SK-N-SH treated with all-trans-retinoic acid at 6 μM for 48 hours (cell line): ENCODE measurements at regions not wholly inside any gene's neighbourhood (a gene's known extent, or its start where the extent isn't known, plus 50 kb on each side); places are given as distances from the start of the nearest gene placed in this dataset.

Experiments used
- ARNTL ChIP-seq: fragments of 450-650 bp; formaldehyde crosslinking; IDR thresholded peaks from 2 replicates; pipeline ENCODE4 v1.5.0; 2020; ENCODE audit warnings: low read depth, mild to moderate bottlenecking, moderate library complexity, borderline replicate concordance
- CREB5 ChIP-seq: fragments of 250-450 bp; sonication (Bioruptor Pico); IDR thresholded peaks from 2 replicates; pipeline ENCODE4 v1.5.1; 2020; ENCODE audit warnings: low read depth, mild to moderate bottlenecking, moderate library complexity
- CSDC2 ChIP-seq: fragments of 250-450 bp; sonication (Bioruptor Pico); IDR thresholded peaks from 2 replicates; pipeline ENCODE4 v1.5.0; 2020; ENCODE audit warnings: mild to moderate bottlenecking, moderate library complexity
- ISL1 ChIP-seq: fragments of 250-450 bp; sonication (Bioruptor Pico); IDR thresholded peaks from 2 replicates; pipeline ENCODE4 v2.1.2; 2022; ENCODE audit warnings: mild to moderate bottlenecking, moderate library complexity
- RARB ChIP-seq: fragments of 250-450 bp; sonication (Bioruptor Pico); IDR thresholded peaks from 2 replicates; pipeline ENCODE4 v1.8.0; 2021; ENCODE audit warnings: mild to moderate bottlenecking, moderate library complexity
- TCF4 ChIP-seq: fragments of 250-450 bp; sonication (Bioruptor Pico); IDR thresholded peaks from 2 replicates; pipeline ENCODE4 v1.8.0; 2021; ENCODE audit warnings: mild to moderate bottlenecking, moderate library complexity, borderline replicate concordance
- ZFP3 ChIP-seq: fragments of 250-450 bp; sonication (Bioruptor Pico); IDR thresholded peaks from 2 replicates; pipeline ENCODE4 v1.5.0; 2020; ENCODE audit warnings: mild to moderate bottlenecking, moderate library complexity
- ZFP30 ChIP-seq: fragments of 450-650 bp; formaldehyde crosslinking; IDR thresholded peaks from 2 replicates; pipeline ENCODE4 v1.5.0; 2022; ENCODE audit warnings: mild to moderate bottlenecking, moderate library complexity

- TF ChIP-seq ISL1 (CRISPR knock-in tag) (no peak), CSDC2 (CRISPR knock-in tag) (no peak), ARNTL (CRISPR knock-in tag) (no peak), TCF4 (CRISPR knock-in tag) (no peak), RARB (CRISPR knock-in tag) (no peak), CREB5 (CRISPR knock-in tag) (no peak), ZFP3 (no peak), ZFP30 (CRISPR knock-in tag) (no peak)
Observed at GRCh38 chr11:86183694-86184093, 60.9 kb upstream of the EED start.
